ENCODE measurements at regions not wholly inside any gene's neighbourhood (a gene's known extent, or its start where the extent isn't known, plus 50 kb on each side); places are given as distances from the start of the nearest gene placed in this dataset.

- intact Hi-C loops (cut with micrococcal nuclease; ENCODE audit: unreplicated experiment): no loop called here
- no peaks in the 10 kb centered on the region for H3K4me1 ChIP-seq (ENCODE audit: control insufficient read depth, insufficient read depth, low read length)
- no TSS peak for BruUV-seq (replicated peaks)
- no peak overlapping the region for H3K4me3 ChIP-seq (ENCODE audit: low read depth in 2 of 2, low read length in 2 of 2)
- ChIA-PET POLR2A (no interaction called here), CTCF (no interaction called here)
- ATAC-seq (no peak), DNase-seq (ENCODE audit: low read depth, low spot score) (no peak)
- TF ChIP-seq SIN3A (IDR thresholded peaks at IDR 0.05; ENCODE audit: borderline replicate concordance, insufficient read depth, low read depth, low read length): no peak
- TF ChIP-seq, protein P1, sequence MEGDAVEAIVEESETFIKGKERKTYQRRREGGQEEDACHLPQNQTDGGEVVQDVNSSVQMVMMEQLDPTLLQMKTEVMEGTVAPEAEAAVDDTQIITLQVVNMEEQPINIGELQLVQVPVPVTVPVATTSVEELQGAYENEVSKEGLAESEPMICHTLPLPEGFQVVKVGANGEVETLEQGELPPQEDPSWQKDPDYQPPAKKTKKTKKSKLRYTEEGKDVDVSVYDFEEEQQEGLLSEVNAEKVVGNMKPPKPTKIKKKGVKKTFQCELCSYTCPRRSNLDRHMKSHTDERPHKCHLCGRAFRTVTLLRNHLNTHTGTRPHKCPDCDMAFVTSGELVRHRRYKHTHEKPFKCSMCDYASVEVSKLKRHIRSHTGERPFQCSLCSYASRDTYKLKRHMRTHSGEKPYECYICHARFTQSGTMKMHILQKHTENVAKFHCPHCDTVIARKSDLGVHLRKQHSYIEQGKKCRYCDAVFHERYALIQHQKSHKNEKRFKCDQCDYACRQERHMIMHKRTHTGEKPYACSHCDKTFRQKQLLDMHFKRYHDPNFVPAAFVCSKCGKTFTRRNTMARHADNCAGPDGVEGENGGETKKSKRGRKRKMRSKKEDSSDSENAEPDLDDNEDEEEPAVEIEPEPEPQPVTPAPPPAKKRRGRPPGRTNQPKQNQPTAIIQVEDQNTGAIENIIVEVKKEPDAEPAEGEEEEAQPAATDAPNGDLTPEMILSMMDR (IDR thresholded peaks at IDR 0.05): no peak
- no peak for TF ChIP-seq TCF7L2 (IDR thresholded peaks at IDR 0.05; ENCODE audit: low read depth, low read length)
- TF ChIP-seq POLR2AphosphoS5 (IDR thresholded peaks at IDR 0.05; ENCODE audit: low read depth, low read length): no peak
- TF ChIP-seq REST (IDR thresholded peaks at IDR 0.05; ENCODE audit: insufficient read depth in 1 of 2, low read depth in 2 of 2, low read length in 1 of 2): no peak
- H3K36me3 ChIP-seq (ENCODE audit: control insufficient read depth, insufficient read depth, low read length): no peaks in the 10 kb centered on the region
- no peaks in the 10 kb centered on the region for H3K27me3 ChIP-seq (ENCODE audit: control insufficient read depth, insufficient read depth, low read length)
- H3K27ac ChIP-seq (ENCODE audit: low read length): no peak overlapping the region
- in situ Hi-C loops (cut with HindIII; ENCODE audit: low pct_unique_long_range_greater_than_20kb, low sequenced_read_pairs): no loop called here
- H3K9me3 ChIP-seq (ENCODE audit: control insufficient read depth, insufficient read depth, low read depth, low read length): no peaks in the 10 kb centered on the region
Observed at GRCh38 chr16:35642322-35642835, 2183.0 kb downstream of the TP53TG3F start.

GRCh38 chr16:35651841-35652240, 2192.4 kb downstream of the TP53TG3F start:
- no peak for ATAC-seq
- intact Hi-C loops (cut with micrococcal nuclease; ENCODE audit: unreplicated experiment) (no loop called here), in situ Hi-C loops (cut with HindIII; ENCODE audit: low pct_unique_long_range_greater_than_20kb, low sequenced_read_pairs) (no loop called here)
- TF ChIP-seq, protein P1 (IDR thresholded peaks at IDR 0.05): no peak
- TF ChIP-seq REST (IDR thresholded peaks at IDR 0.05; ENCODE audit: insufficient read depth in 1 of 2, low read depth in 2 of 2, low read length in 1 of 2) (no peak), TCF7L2 (IDR thresholded peaks at IDR 0.05; ENCODE audit: low read depth, low read length) (no peak), POLR2AphosphoS5 (IDR thresholded peaks at IDR 0.05; ENCODE audit: low read depth, low read length) (no peak), SIN3A (IDR thresholded peaks at IDR 0.05; ENCODE audit: borderline replicate concordance, insufficient read depth, low read depth, low read length) (no peak)
- H3K4me3 ChIP-seq (ENCODE audit: low read depth in 2 of 2, low read length in 2 of 2): no peak overlapping the region
- no peak overlapping the region for H3K27ac ChIP-seq (ENCODE audit: low read length)
- no peak for DNase-seq (ENCODE audit: low read depth, low spot score)
- H3K27me3 ChIP-seq (ENCODE audit: control insufficient read depth, insufficient read depth, low read length): no peaks in the 10 kb centered on the region
- POLR2A ChIA-PET: no interaction called here
- no TSS peak for BruUV-seq (replicated peaks)
- H3K4me1 ChIP-seq (ENCODE audit: control insufficient read depth, insufficient read depth, low read length): no peaks in the 10 kb centered on the region
- CTCF ChIA-PET: no interaction called here
- no peaks in the 10 kb centered on the region for H3K9me3 ChIP-seq (ENCODE audit: control insufficient read depth, insufficient read depth, low read depth, low read length)
- no peaks in the 10 kb centered on the region for H3K36me3 ChIP-seq (ENCODE audit: control insufficient read depth, insufficient read depth, low read length)

Measured in Panc1 (cell line).